HCT116 (cell line): ENCODE measurements at regions not wholly inside any gene's neighbourhood (a gene's known extent, or its start where the extent isn't known, plus 50 kb on each side); places are given as distances from the start of the nearest gene placed in this dataset.

Experiments
- ATAC-seq: fragments of 200-7000 bp; cut with Tn5 transposase; 2 replicates; pipeline ENCODE4 v1.9.1; 2020; ENCODE audit warnings: mild to moderate bottlenecking, moderate library complexity
- BruUV-seq: library from RNA; stranded (reverse); fragments of 400-500 nt; replicated peaks from 2 replicates; lab custom pipeline; 2021; lab: Mats Ljungman, UMichigan
- CTCF ChIA-PET: fragments of 300-600 bp; sonication (Branson Sonifier 250); formaldehyde crosslinking; loops from one replicate; lab custom pipeline; 2021; ENCODE audit warnings: antibody characterized with exemption; lab: Charles Lee
- POLR2A ChIA-PET: fragments of 300-600, 350-600 bp; sonication (Branson Sonifier 250); formaldehyde crosslinking; loops from one replicate; lab custom pipeline; 2021; ENCODE audit warnings: antibody characterized with exemption; lab: Charles Lee
- RAD21 ChIA-PET, 2 experiments: fragments of 300-600 bp; sonication (Branson Sonifier 250); formaldehyde crosslinking; loops; one replicate each; lab custom pipeline; 2023; ENCODE audit warnings: low total read pairs in 2 of 2; ENCODE audit not compliant: uncharacterized antibody in 2 of 2, unreplicated experiment in 2 of 2, low non-redundant PET in 1 of 2; lab: Charles Lee
- DNase-seq: peaks from one replicate; pipeline ENCODE4 v3.0.0-alpha.2; 2010; ENCODE audit warnings: low read depth, low spot score
- H2AFZ ChIP-seq: fragments of 200-600 bp; shearing (Covaris generic), sonication (generic); 2 replicates; pipeline ENCODE4 v1.6.1; 2017; ENCODE audit warnings: low read depth, mixed run types, mixed read lengths, antibody characterized with exemption, low read length; ENCODE audit not compliant: poor library complexity, severe bottlenecking
- H3K27ac ChIP-seq: 2 replicates; pipeline ENCODE4 v1.5.1; 2012; ENCODE audit warnings: low read depth, low read length
- H3K27me3 ChIP-seq: fragments of 200-600 bp; sonication (generic); 2 replicates; pipeline ENCODE4 v1.6.1; 2016; ENCODE audit warnings: mixed run types, low read length, mixed read lengths; ENCODE audit not compliant: insufficient read depth
- H3K36me3 ChIP-seq, 2 experiments: fragments of 200-500 bp in 1 of 2; fragments of 200-600 bp in 1 of 2; sonication (Bioruptor generic) in 1 of 2; sonication (generic) in 1 of 2; 2 replicates each; pipeline versions ENCODE4 v1.5.1 to v1.6.1; 2014 to 2016; ENCODE audit warnings: low read length in 2 of 2, inconsistent platforms in 1 of 2, mixed read lengths in 1 of 2, mixed run types in 1 of 2; ENCODE audit not compliant: insufficient read depth in 2 of 2, control insufficient read depth in 1 of 2
- H3K4me1 ChIP-seq, 2 experiments: fragments of 200-600 bp in 1 of 2; sonication (generic) in 1 of 2; 2 replicates each; pipeline versions ENCODE4 v1.5.1 to v1.6.1; 2012 to 2017; ENCODE audit warnings: low read length in 2 of 2, inconsistent platforms in 1 of 2, mild to moderate bottlenecking in 1 of 2, mixed read lengths in 1 of 2, mixed run types in 1 of 2, moderate library complexity in 1 of 2; ENCODE audit not compliant: insufficient read depth in 2 of 2, control insufficient read depth in 1 of 2
- H3K4me2 ChIP-seq: fragments of 200-600 bp; sonication (generic); 2 replicates; pipeline ENCODE4 v1.6.1; 2017; ENCODE audit warnings: mixed run types, low read length, mixed read lengths
- H3K4me3 ChIP-seq, 2 experiments: fragments of 200-600 bp in 1 of 2; sonication (generic) in 1 of 2; replicated peaks in 1 of 2; 2 replicates each; pipeline ENCODE4 v1.5.1; 2011 to 2016; ENCODE audit warnings: low read length in 2 of 2, control low read depth in 1 of 2, low read depth in 1 of 2, mild to moderate bottlenecking in 1 of 2, mixed read lengths in 1 of 2, mixed run types in 1 of 2
- H3K79me2 ChIP-seq: fragments of 200-600 bp; sonication (generic); 2 replicates; pipeline ENCODE4 v1.6.1; 2017; ENCODE audit warnings: mild to moderate bottlenecking, mixed run types, low read length, moderate library complexity, mixed read lengths; ENCODE audit not compliant: insufficient read depth
- H3K9ac ChIP-seq: fragments of 200-600 bp; sonication (generic); 2 replicates; pipeline ENCODE4 v1.6.1; 2016; ENCODE audit warnings: low read length, mixed read lengths
- H3K9me2 ChIP-seq: fragments of 200-600 bp; sonication (generic), shearing (Covaris generic); 2 replicates; pipeline ENCODE4 v1.6.1; 2017; ENCODE audit warnings: mixed run types, mild to moderate bottlenecking, moderate library complexity; ENCODE audit not compliant: insufficient read depth
- H3K9me3 ChIP-seq, 2 experiments: fragments of 200-500 bp in 1 of 2; fragments of 200-600 bp in 1 of 2; sonication (Bioruptor generic) in 1 of 2; sonication (generic) in 1 of 2; 2 replicates each; pipeline ENCODE4 v1.6.1; 2014 to 2017; ENCODE audit warnings: low read length in 2 of 2, mixed read lengths in 2 of 2, inconsistent platforms in 1 of 2, low read depth in 1 of 2, mild to moderate bottlenecking in 1 of 2, mixed run types in 1 of 2, moderate library complexity in 1 of 2; ENCODE audit not compliant: control insufficient read depth in 1 of 2, insufficient read depth in 1 of 2
- H4K20me1 ChIP-seq: fragments of 200-600 bp; sonication (generic), shearing (Covaris generic); 2 replicates; pipeline ENCODE4 v1.6.1; 2017; ENCODE audit warnings: mixed run types, mild to moderate bottlenecking, moderate library complexity; ENCODE audit not compliant: insufficient read depth
- CBX3 ChIP-seq: IDR thresholded peaks from 2 replicates; pipeline ENCODE4 v1.6.1; 2012; ENCODE audit warnings: low read depth
- CTCF ChIP-seq, 3 experiments: fragments of 200-600 bp in 1 of 3; sonication (generic) in 1 of 3; IDR thresholded peaks in 2 of 3; conservative IDR thresholded peaks in 1 of 3; 2 replicates each; pipeline ENCODE4 v1.5.1; 2012 to 2017; ENCODE audit warnings: low read depth in 2 of 3, low read length in 2 of 3, antibody characterized with exemption in 1 of 3, borderline replicate concordance in 1 of 3, control low read depth in 1 of 3, mild to moderate bottlenecking in 1 of 3, mixed read lengths in 1 of 3, mixed run types in 1 of 3, moderate library complexity in 1 of 3; ENCODE audit not compliant: insufficient read depth in 1 of 3
- EGR1 ChIP-seq: IDR thresholded peaks from 2 replicates; pipeline ENCODE4 v1.6.1; 2012; ENCODE audit warnings: low read depth
- EZH2 ChIP-seq: fragments of 200-600 bp; sonication (generic); IDR thresholded peaks from 2 replicates; pipeline ENCODE4 v1.6.1; 2017; ENCODE audit warnings: antibody characterized with exemption, mixed run types
- EZH2phosphoT487 ChIP-seq: fragments of 200-600 bp; IDR thresholded peaks from 2 replicates; pipeline ENCODE4 v1.6.1; 2018; ENCODE audit warnings: antibody characterized with exemption, borderline replicate concordance
- POLR2A ChIP-seq: IDR thresholded peaks from 2 replicates; pipeline ENCODE4 v1.7.0; 2011; ENCODE audit warnings: borderline replicate concordance; ENCODE audit not compliant: insufficient read depth, insufficient read length; ENCODE audit errors: extremely low read depth
- POLR2AphosphoS5 ChIP-seq: IDR thresholded peaks from 2 replicates; pipeline ENCODE4 v1.6.1; 2011; ENCODE audit warnings: mild to moderate bottlenecking, low read depth, low read length, moderate library complexity
- SIN3A ChIP-seq: IDR thresholded peaks from 2 replicates; pipeline ENCODE4 v1.6.1; 2012; ENCODE audit warnings: low read depth
- SP1 ChIP-seq: IDR thresholded peaks from 2 replicates; pipeline ENCODE4 v1.6.1; 2012; ENCODE audit warnings: low read depth
- SRF ChIP-seq: IDR thresholded peaks from 2 replicates; pipeline ENCODE4 v1.6.1; 2012; ENCODE audit warnings: low read depth
- TCF7L2 ChIP-seq: IDR thresholded peaks from 2 replicates; pipeline ENCODE4 v1.7.0; 2011; ENCODE audit warnings: borderline replicate concordance, inconsistent platforms; ENCODE audit not compliant: insufficient read depth, insufficient read length; ENCODE audit errors: extremely low read depth
- intact Hi-C: fragments of 100-400 bp; cut with micrococcal nuclease; formaldehyde crosslinking; loops from 2 replicates; pipeline ENCODE4 v1.10.0; 2022
- TF ChIP-seq, protein P1 (sequence below): IDR thresholded peaks from 2 replicates; pipeline ENCODE4 v1.6.1; 2012; ENCODE audit warnings: low read depth
- TF ChIP-seq, protein P2 (sequence below): IDR thresholded peaks from 2 replicates; pipeline ENCODE4 v1.6.1; 2011; ENCODE audit warnings: mild to moderate bottlenecking, low read length, moderate library complexity; ENCODE audit not compliant: insufficient replicate concordance; ENCODE audit errors: extremely low read depth

DNA sequence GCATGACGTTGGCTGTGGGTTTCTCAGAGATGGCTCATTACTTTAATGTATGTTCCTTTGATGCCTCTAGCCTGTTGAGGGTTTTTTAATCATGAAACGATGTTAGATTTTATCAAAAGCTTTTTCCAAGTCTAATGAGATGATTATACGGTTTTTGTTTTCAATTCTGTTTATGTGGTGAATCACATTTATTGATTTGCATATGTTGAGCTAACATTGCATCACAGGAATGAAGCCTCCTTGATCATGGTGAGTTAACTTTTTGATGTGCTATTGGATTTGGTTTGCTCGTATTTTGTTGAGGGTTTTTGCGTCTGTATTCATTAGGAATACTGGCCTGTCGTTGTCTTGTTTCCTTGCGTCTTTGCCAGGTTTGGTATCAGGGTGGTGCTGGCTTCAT, 52.3 kb upstream of the PTPN12 start:
- H3K9me3 ChIP-seq = no peaks in the 10 kb centered on the region
- no peak overlapping the region for H3K9ac ChIP-seq
- ATAC-seq = no peak
- H3K4me2 ChIP-seq = no peak overlapping the region
- no peak for TF ChIP-seq CBX3
- no peak for TF ChIP-seq POLR2A
- TF ChIP-seq SRF = no peak
- no peak for TF ChIP-seq TCF7L2
- TF ChIP-seq POLR2AphosphoS5 = no peak
- TF ChIP-seq EGR1 = no peak
- TF ChIP-seq SIN3A = no peak
- TF ChIP-seq CTCF (IDR thresholded peaks at IDR 0.05 in 2 of 3, conservative IDR thresholded peaks at IDR 0.05 in 1 of 3; ENCODE audit: borderline replicate concordance in 1 of 3, insufficient read depth in 1 of 3, low read depth in 2 of 3, low read length in 2 of 3) = no peak
- TF ChIP-seq EZH2phosphoT487 = no peak
- no peak for TF ChIP-seq SP1
- TF ChIP-seq EZH2 = no peak
- TF ChIP-seq, protein P1, sequence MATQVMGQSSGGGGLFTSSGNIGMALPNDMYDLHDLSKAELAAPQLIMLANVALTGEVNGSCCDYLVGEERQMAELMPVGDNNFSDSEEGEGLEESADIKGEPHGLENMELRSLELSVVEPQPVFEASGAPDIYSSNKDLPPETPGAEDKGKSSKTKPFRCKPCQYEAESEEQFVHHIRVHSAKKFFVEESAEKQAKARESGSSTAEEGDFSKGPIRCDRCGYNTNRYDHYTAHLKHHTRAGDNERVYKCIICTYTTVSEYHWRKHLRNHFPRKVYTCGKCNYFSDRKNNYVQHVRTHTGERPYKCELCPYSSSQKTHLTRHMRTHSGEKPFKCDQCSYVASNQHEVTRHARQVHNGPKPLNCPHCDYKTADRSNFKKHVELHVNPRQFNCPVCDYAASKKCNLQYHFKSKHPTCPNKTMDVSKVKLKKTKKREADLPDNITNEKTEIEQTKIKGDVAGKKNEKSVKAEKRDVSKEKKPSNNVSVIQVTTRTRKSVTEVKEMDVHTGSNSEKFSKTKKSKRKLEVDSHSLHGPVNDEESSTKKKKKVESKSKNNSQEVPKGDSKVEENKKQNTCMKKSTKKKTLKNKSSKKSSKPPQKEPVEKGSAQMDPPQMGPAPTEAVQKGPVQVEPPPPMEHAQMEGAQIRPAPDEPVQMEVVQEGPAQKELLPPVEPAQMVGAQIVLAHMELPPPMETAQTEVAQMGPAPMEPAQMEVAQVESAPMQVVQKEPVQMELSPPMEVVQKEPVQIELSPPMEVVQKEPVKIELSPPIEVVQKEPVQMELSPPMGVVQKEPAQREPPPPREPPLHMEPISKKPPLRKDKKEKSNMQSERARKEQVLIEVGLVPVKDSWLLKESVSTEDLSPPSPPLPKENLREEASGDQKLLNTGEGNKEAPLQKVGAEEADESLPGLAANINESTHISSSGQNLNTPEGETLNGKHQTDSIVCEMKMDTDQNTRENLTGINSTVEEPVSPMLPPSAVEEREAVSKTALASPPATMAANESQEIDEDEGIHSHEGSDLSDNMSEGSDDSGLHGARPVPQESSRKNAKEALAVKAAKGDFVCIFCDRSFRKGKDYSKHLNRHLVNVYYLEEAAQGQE = no peak
- TF ChIP-seq, protein P2, sequence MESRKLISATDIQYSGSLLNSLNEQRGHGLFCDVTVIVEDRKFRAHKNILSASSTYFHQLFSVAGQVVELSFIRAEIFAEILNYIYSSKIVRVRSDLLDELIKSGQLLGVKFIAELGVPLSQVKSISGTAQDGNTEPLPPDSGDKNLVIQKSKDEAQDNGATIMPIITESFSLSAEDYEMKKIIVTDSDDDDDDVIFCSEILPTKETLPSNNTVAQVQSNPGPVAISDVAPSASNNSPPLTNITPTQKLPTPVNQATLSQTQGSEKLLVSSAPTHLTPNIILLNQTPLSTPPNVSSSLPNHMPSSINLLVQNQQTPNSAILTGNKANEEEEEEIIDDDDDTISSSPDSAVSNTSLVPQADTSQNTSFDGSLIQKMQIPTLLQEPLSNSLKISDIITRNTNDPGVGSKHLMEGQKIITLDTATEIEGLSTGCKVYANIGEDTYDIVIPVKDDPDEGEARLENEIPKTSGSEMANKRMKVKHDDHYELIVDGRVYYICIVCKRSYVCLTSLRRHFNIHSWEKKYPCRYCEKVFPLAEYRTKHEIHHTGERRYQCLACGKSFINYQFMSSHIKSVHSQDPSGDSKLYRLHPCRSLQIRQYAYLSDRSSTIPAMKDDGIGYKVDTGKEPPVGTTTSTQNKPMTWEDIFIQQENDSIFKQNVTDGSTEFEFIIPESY = no peak
- TF ChIP-seq, all 23 proteins: peak for 0
- ChIA-PET CTCF (no interaction called here), POLR2A (no interaction called here), RAD21 (no interaction called here)
- Histone ChIP-seq H3K9me2 (no peaks in the 10 kb centered on the region), H4K20me1 (no peaks in the 10 kb centered on the region), H3K4me3 (no peak overlapping the region), H3K36me3 (no peaks in the 10 kb centered on the region), H3K27me3 (no peaks in the 10 kb centered on the region), H2AFZ (no peak overlapping the region), H3K27ac (no peak overlapping the region), H3K79me2 (no peaks in the 10 kb centered on the region), H3K4me1 (no peaks in the 10 kb centered on the region)
- DNase-seq = no peak
- intact Hi-C loops = no loop called here
- BruUV-seq = no TSS peak
